Spleen (tissue), 7 donors: ENCODE measurements at regions not wholly inside any gene's neighbourhood (a gene's known extent, or its start where the extent isn't known, plus 50 kb on each side); places are given as distances from the start of the nearest gene placed in this dataset.

Source experiments
- POLR2AphosphoS5 ChIP-seq, 3 donors: sonication (generic); formaldehyde crosslinking; IDR thresholded peaks; one replicate each; pipeline ENCODE4 v1.5.1; 2017; ENCODE audit warnings: antibody characterized with exemption in 3 of 3
- TF ChIP-seq, protein P1 (sequence below), 11 experiments: fragments of 200-600 bp in 7 of 11; fragments of 450-650 bp in 4 of 11; sonication (generic) in 4 of 11; IDR thresholded peaks in 8 of 11; conservative IDR thresholded peaks in 3 of 11; 1 replicate in 7 of 11; 2 replicates in 4 of 11; pipeline versions ENCODE4 v1.4.0 to v1.8.0; 2016 to 2021; ENCODE audit warnings: antibody characterized with exemption in 11 of 11, inconsistent platforms in 4 of 11, mild to moderate bottlenecking in 1 of 11
- donor health status: DM: no; HTN: no; CAD: no; lungs with moderate emphysema.
- donor health status: DM: no; HTN: no; CAD: no.
- donor health status: DM: no; HTN: no; CAD: no.

DNA sequence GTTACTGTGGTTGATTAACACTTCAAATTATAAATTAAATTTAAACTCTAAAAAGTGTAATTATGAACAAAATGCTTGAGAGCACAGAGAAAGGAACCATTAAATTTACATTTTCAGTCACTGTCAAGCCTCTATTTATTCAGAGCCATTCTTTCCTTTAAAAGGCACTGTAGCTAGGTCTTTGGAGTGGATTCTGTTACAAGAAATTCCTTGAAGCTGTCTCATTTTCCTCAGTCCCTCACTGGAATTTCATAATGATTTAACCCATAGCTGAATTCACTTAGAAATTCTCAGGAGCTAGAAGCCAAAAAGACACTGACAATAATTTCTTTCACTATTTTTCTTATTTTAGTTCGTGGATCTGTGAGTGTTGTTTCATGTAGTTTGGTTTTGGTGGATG lies 81.2 kb upstream of the TCF12 start:
- TF ChIP-seq, protein P1, sequence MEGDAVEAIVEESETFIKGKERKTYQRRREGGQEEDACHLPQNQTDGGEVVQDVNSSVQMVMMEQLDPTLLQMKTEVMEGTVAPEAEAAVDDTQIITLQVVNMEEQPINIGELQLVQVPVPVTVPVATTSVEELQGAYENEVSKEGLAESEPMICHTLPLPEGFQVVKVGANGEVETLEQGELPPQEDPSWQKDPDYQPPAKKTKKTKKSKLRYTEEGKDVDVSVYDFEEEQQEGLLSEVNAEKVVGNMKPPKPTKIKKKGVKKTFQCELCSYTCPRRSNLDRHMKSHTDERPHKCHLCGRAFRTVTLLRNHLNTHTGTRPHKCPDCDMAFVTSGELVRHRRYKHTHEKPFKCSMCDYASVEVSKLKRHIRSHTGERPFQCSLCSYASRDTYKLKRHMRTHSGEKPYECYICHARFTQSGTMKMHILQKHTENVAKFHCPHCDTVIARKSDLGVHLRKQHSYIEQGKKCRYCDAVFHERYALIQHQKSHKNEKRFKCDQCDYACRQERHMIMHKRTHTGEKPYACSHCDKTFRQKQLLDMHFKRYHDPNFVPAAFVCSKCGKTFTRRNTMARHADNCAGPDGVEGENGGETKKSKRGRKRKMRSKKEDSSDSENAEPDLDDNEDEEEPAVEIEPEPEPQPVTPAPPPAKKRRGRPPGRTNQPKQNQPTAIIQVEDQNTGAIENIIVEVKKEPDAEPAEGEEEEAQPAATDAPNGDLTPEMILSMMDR (IDR thresholded peaks at IDR 0.05 in 8 of 11, conservative IDR thresholded peaks at IDR 0.05 in 3 of 11), result no peak
- TF ChIP-seq POLR2AphosphoS5 (IDR thresholded peaks at IDR 0.05), result no peak
